ENCODE measurements at regions not wholly inside any gene's neighbourhood (a gene's known extent, or its start where the extent isn't known, plus 50 kb on each side); places are given as distances from the start of the nearest gene placed in this dataset.

DNA sequence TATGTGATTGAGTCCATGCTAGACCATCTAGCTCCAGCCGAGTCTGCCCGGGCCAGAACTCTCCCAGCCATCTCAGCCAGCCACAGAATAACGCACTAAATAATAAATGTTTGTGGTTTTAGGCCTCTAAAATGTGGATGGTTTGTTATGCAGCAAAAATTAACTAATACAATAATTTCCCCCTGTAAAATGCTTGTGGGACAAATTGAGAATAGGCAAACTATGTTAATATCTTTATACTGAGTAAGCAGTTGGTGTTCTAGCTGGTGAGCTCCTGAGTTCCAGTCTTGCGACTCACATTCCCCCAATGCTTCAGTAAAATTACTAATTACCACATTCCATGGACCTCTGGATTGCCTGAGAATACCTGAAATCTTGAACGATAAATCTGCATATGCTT, 316.8 kb upstream of the NFE2L3 start:
- CTCF ChIA-PET = interaction anchor here (1.2 to 2.0 kb wide), 7 partner anchors 8 to 270 kb away, joined by 3 to 10 read pairs (median 4); no protein-coding TSS in a partner anchor
- TF ChIP-seq, protein P1, sequence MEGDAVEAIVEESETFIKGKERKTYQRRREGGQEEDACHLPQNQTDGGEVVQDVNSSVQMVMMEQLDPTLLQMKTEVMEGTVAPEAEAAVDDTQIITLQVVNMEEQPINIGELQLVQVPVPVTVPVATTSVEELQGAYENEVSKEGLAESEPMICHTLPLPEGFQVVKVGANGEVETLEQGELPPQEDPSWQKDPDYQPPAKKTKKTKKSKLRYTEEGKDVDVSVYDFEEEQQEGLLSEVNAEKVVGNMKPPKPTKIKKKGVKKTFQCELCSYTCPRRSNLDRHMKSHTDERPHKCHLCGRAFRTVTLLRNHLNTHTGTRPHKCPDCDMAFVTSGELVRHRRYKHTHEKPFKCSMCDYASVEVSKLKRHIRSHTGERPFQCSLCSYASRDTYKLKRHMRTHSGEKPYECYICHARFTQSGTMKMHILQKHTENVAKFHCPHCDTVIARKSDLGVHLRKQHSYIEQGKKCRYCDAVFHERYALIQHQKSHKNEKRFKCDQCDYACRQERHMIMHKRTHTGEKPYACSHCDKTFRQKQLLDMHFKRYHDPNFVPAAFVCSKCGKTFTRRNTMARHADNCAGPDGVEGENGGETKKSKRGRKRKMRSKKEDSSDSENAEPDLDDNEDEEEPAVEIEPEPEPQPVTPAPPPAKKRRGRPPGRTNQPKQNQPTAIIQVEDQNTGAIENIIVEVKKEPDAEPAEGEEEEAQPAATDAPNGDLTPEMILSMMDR (IDR thresholded peaks at IDR 0.05; ENCODE audit: insufficient read depth, low read length, missing control alignments) = no peak
- H3K4me3 ChIP-seq (ENCODE audit: low read depth, low read length) = no peak overlapping the region
- POLR2A ChIA-PET = interaction anchor here (1.3 kb wide), 1 partner anchor 12 kb away, joined by 8 read pairs; no protein-coding TSS in a partner anchor
- peak; percentile 70 for DNase-seq (ENCODE audit: low read depth, low spot score)

DNA sequence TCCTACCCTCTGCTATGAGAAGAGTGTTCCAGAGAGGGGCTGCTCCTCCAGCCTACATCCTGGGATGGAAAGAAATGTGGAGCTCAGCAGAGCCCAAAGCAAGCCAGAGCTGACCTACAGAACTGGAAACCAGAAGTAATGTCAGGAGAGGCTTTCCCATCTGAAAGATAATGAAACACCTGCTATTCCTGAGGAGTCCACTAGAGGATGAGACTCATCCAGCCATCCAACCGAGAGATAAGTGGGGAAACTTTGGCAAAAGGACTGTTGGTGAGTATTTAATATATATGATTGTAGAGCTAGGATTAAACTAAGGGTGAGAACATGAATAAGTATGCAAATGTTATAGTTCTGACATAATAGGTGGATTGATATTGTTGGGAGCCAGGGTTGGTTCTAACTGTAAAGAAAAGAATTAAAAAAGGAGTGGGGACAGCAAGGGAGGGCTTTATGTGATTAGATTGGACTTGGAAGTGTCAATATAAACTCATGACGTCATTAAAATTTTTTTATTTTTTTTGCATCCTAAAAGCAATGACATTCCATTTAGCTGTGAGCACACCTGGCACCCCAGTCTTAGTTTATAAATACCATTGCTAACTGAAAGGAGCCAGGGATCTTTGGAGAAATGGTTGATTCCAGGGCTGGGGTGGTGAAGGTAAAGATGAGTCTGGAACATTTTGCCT, 312.8 kb upstream of the NFE2L3 start:
- TF ChIP-seq, protein P1 (IDR thresholded peaks at IDR 0.05; ENCODE audit: insufficient read depth, low read length, missing control alignments) = peak; percentile 13
- ChIA-PET POLR2A (no interaction called here), CTCF (interaction anchor here (0.7 to 1.4 kb wide), 3 partner anchors 9 to 15 kb away, joined by 3 to 7 read pairs (median 6); no protein-coding TSS in a partner anchor)
- DNase-seq (ENCODE audit: low read depth, low spot score) = no peak
- H3K4me3 ChIP-seq (ENCODE audit: low read depth, low read length) = no peak overlapping the region

DNA sequence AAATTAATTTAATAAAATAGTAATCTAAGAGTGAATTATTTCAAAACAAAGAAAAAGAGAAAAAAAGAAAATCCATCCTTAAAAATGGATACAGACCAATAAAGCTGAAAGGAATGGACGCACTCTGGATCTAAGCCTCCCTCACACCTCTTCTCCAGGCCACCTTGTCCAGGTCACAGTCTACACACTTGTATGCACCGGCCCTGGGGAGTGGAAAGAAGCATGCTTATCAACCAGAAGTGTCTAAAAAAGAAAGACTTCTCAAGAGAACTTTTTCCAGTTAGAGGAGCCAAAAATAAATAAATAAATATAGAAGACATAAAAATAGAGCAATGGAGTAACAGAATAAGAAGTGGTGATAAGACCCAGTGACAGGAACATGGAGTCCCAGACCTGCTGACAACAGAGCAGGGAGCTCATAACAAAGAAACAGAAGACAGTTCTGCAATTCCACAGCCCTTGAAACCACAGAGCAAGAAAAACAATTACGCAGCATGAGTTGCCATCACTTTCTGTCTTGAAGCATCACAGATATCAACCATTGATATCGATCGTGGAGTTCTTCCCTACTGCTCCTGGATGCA, 311.7 kb upstream of the NFE2L3 start:
- no peak for DNase-seq (ENCODE audit: low read depth, low spot score)
- POLR2A ChIA-PET = no interaction called here
- TF ChIP-seq, protein P1 (IDR thresholded peaks at IDR 0.05; ENCODE audit: insufficient read depth, low read length, missing control alignments) = no peak
- no peak overlapping the region for H3K4me3 ChIP-seq (ENCODE audit: low read depth, low read length)
- CTCF ChIA-PET = interaction anchor here (1.7 to 4.6 kb wide), 2 partner anchors 11 to 273 kb away, joined by 4 to 28 read pairs; no protein-coding TSS in a partner anchor

DNA sequence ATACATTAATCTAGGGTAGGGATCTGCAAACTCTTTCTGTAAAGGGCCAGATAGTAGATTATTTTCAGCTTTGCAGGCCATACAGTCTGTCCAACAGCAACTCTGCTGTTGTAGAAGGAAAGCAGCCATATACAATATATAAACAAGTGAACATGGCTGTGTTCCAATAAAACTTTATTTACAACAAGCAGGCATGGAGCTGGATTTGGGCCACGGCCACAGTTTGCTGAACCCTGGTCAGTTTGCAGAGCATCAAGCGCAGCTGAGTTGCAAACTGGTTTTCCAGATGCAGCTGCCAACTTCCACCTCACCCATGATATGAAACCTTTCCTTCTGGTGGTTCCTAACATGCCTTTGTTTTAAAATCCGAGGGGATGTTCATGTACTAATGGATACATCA, 310.4 kb upstream of the NFE2L3 start:
- TF ChIP-seq, protein P1 (IDR thresholded peaks at IDR 0.05; ENCODE audit: insufficient read depth, low read length, missing control alignments) = no peak
- CTCF ChIA-PET = interaction anchor here (1.7 to 4.6 kb wide), 2 partner anchors 10 to 274 kb away, joined by 4 to 28 read pairs; no protein-coding TSS in a partner anchor
- H3K4me3 ChIP-seq (ENCODE audit: low read depth, low read length) = no peak overlapping the region
- POLR2A ChIA-PET = no interaction called here
- no peak for DNase-seq (ENCODE audit: low read depth, low spot score)

DNA sequence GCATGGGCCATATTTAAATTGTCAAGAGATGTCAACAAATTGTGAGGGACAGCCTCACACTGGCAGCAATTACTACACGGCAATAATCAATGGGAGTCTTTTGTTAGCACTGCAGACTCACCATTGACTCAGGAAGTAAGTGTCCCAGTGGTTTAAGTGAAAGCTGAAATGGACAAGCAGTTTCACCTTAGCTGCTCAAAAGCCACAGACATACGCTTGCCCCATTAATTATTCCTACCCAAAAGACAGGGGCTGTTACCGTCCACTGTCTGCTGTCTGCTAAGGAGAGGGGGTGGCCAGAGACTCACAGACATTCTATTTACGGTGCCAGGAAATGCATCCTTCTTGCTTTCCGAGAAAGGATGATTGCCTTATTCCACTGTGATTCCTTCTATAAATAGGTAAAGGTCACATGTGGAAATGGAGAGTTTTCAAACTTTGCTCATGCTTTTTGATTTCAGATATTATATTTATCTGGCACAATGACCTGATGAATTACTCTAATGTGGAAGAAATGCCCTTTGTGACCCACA, 309.7 kb upstream of the NFE2L3 start:
- ChIA-PET POLR2A (no interaction called here), CTCF (interaction anchor here (1.7 to 4.6 kb wide), 2 partner anchors 10 to 275 kb away, joined by 4 to 28 read pairs; no protein-coding TSS in a partner anchor)
- no peak overlapping the region for H3K4me3 ChIP-seq (ENCODE audit: low read depth, low read length)
- TF ChIP-seq, protein P1 (IDR thresholded peaks at IDR 0.05; ENCODE audit: insufficient read depth, low read length, missing control alignments) = no peak
- no peak for DNase-seq (ENCODE audit: low read depth, low spot score)

DNA sequence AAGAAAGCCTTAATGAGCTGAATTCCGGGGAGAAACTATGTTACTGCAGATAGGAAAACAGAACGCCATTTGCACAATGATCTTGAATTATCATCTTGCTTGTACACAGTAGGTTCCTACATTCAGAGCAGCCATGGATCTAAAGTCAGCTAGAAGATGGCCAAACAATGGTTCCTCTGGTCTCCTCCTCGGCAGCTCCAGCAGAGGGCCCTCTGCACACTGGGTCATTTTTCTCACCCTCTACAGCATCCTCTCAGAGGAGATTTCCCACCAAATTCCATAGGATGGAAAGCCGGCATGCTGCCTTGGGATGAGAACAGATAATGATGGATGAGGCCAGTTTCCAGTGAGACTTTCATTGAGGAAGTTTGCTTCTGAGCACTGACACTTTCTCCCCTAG, 308.5 kb upstream of the NFE2L3 start:
- no peak overlapping the region for H3K4me3 ChIP-seq (ENCODE audit: low read depth, low read length)
- ChIA-PET CTCF (interaction anchor here (0.6 to 4.6 kb wide), 4 partner anchors 8 to 982 kb away, joined by 3 to 28 read pairs (median 3); no protein-coding TSS in a partner anchor), POLR2A (no interaction called here)
- TF ChIP-seq, protein P1 (IDR thresholded peaks at IDR 0.05; ENCODE audit: insufficient read depth, low read length, missing control alignments) = no peak
- no peak for DNase-seq (ENCODE audit: low read depth, low spot score)

Measured in AG04449 (cell line).